Tibial artery (tissue), 4 donors: ENCODE measurements at regions not wholly inside any gene's neighbourhood (a gene's known extent, or its start where the extent isn't known, plus 50 kb on each side); places are given as distances from the start of the nearest gene placed in this dataset.

Experiments used
- DNase-seq, 2 donors: peaks; one replicate each; pipeline ENCODE4 v3.0.0-alpha.2; 2019
- H3K27ac ChIP-seq, 2 donors: fragments of 200-600 bp; sonication (generic) in 1 of 2; 1 replicate in 1 of 2; 2 replicates in 1 of 2; pipeline ENCODE4 v1.5.1; 2018 to 2019; ENCODE audit warnings: mild to moderate bottlenecking in 1 of 2
- H3K27me3 ChIP-seq, 2 donors: fragments of 200-600 bp; sonication (generic) in 1 of 2; one replicate each; pipeline versions ENCODE4 v1.5.1 to v1.6.0; 2016 to 2019
- H3K36me3 ChIP-seq, 3 donors: fragments of 200-600 bp; sonication (generic) in 2 of 3; one replicate each; pipeline ENCODE4 v1.5.1; 2016 to 2019; ENCODE audit warnings: mild to moderate bottlenecking in 2 of 3
- H3K4me1 ChIP-seq, 4 donors: fragments of 200-600 bp; sonication (generic) in 2 of 4; 1 replicate in 3 of 4; 2 replicates in 1 of 4; pipeline ENCODE4 v1.5.1; 2016 to 2019
- H3K4me3 ChIP-seq, 2 donors: fragments of 200-600 bp; sonication (generic) in 1 of 2; 1 replicate in 1 of 2; 2 replicates in 1 of 2; pipeline ENCODE4 v1.5.1; 2018 to 2019; ENCODE audit warnings: mild to moderate bottlenecking in 2 of 2
- H3K9me3 ChIP-seq, 3 donors: fragments of 200-600 bp; sonication (generic) in 1 of 3; one replicate each; pipeline ENCODE4 v1.5.1; 2016 to 2019
- intact Hi-C: fragments of 100-400 bp; cut with DNase I; formaldehyde crosslinking; loops from one replicate; pipeline ENCODE4 v1.15.0; 2023; ENCODE audit warnings: low total_unique reads
- TF ChIP-seq, protein P1 (sequence below), 2 experiments: fragments of 200-600 bp in 1 of 2; fragments of 450-650 bp in 1 of 2; IDR thresholded peaks; one replicate each; pipeline ENCODE4 v1.5.1; 2017 to 2019; ENCODE audit warnings: antibody characterized with exemption in 2 of 2, mild to moderate bottlenecking in 1 of 2, moderate library complexity in 1 of 2

DNA sequence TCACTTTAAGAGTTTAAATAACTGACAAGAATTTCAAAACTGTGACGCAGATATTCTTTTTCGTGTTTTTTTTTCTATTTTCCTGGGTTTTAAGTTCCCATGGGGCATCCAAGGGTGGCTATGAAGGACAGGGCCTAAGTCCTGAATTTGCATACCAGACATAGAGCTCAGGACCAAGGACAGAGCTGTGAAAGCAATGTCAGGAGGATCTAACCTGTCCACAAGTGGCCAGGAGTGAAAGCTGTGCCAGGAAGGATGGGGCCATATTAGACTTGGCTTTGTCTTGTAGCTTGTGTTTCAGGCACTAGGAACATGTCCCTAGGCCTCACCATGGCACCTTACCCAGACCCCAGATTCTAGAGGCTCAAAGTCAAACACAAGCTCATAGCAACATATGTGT is 289.4 kb upstream of the MIR17HG start:
- H3K27me3 ChIP-seq = no peaks in the 10 kb centered on the region
- TF ChIP-seq, protein P1, sequence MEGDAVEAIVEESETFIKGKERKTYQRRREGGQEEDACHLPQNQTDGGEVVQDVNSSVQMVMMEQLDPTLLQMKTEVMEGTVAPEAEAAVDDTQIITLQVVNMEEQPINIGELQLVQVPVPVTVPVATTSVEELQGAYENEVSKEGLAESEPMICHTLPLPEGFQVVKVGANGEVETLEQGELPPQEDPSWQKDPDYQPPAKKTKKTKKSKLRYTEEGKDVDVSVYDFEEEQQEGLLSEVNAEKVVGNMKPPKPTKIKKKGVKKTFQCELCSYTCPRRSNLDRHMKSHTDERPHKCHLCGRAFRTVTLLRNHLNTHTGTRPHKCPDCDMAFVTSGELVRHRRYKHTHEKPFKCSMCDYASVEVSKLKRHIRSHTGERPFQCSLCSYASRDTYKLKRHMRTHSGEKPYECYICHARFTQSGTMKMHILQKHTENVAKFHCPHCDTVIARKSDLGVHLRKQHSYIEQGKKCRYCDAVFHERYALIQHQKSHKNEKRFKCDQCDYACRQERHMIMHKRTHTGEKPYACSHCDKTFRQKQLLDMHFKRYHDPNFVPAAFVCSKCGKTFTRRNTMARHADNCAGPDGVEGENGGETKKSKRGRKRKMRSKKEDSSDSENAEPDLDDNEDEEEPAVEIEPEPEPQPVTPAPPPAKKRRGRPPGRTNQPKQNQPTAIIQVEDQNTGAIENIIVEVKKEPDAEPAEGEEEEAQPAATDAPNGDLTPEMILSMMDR (IDR thresholded peaks at IDR 0.05) = no peak
- H3K36me3 ChIP-seq = no peaks in the 10 kb centered on the region
- peaks cover 0 to 5% (median 0%) of the 10 kb centered on the region in 3 donors for H3K9me3 ChIP-seq
- DNase-seq = no peak
- H3K27ac ChIP-seq = no peak overlapping the region
- H3K4me3 ChIP-seq = no peak overlapping the region
- no peaks in the 10 kb centered on the region for H3K4me1 ChIP-seq
- intact Hi-C loops = no loop called here

DNA sequence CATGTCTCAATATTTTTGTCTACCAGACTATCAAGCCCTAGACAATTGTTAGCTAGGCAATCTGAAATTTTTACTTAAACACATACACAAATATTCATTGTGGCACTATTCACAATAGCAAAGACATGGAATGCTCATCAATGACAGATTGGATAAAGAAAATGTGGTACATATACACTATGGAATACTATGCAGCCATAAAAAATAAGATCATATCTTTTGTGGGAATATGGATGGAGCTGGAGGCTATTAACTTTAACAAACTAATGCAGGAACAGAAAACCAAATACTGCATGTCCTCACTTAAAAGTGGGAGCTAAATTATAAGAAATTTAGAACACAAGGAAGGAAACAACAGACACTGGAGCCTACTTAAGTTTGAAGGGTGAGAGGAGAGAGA is 288.6 kb upstream of the MIR17HG start:
- TF ChIP-seq, protein P1 (IDR thresholded peaks at IDR 0.05) = no peak
- H3K27me3 ChIP-seq = no peaks in the 10 kb centered on the region
- no peak overlapping the region for H3K4me3 ChIP-seq
- no peaks in the 10 kb centered on the region for H3K4me1 ChIP-seq
- peaks cover 0 to 5% (median 0%) of the 10 kb centered on the region in 3 donors for H3K9me3 ChIP-seq
- intact Hi-C loops = no loop called here
- H3K27ac ChIP-seq = no peak overlapping the region
- DNase-seq = no peak
- H3K36me3 ChIP-seq = no peaks in the 10 kb centered on the region

DNA sequence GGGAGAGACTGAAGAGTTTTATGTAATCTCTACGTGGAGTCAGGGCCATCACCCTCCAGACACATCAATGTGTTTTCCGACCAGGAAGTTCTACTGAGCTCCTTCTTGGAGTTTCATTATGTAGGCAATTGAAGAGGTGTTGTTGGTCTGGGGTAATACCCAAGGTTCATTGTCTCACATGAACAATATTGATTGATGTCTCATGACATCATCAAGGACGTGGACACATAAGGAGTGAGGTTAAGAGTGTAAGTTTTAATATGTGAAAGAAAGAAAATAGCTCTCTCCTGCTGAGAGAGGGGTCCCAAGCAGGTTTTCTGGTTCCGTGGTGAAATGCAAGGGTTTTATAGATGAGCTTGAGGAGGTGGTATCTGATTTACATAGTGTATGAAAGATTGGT is 280.7 kb upstream of the MIR17HG start:
- TF ChIP-seq, protein P1 (IDR thresholded peaks at IDR 0.05) = no peak
- no peaks in the 10 kb centered on the region for H3K9me3 ChIP-seq
- intact Hi-C loops = no loop called here

GRCh38 chr13:91072486-91072885 is 275.0 kb upstream of the MIR17HG start:
- intact Hi-C loops = no loop called here
- Histone ChIP-seq H3K36me3 (no peaks in the 10 kb centered on the region), H3K27me3 (no peaks in the 10 kb centered on the region), H3K27ac (no peak overlapping the region), H3K4me3 (no peak overlapping the region), H3K9me3 (no peaks in the 10 kb centered on the region), H3K4me1 (no peaks in the 10 kb centered on the region)
- TF ChIP-seq, protein P1 (IDR thresholded peaks at IDR 0.05) = no peak
- DNase-seq = no peak

More for the DNA sequence above, 280.7 kb upstream of the MIR17HG start:
- Histone ChIP-seq H3K27me3 (no peaks in the 10 kb centered on the region), H3K4me1 (no peaks in the 10 kb centered on the region), H3K4me3 (no peak overlapping the region), H3K36me3 (no peaks in the 10 kb centered on the region), H3K27ac (no peak overlapping the region)
- no peak for DNase-seq

DNA sequence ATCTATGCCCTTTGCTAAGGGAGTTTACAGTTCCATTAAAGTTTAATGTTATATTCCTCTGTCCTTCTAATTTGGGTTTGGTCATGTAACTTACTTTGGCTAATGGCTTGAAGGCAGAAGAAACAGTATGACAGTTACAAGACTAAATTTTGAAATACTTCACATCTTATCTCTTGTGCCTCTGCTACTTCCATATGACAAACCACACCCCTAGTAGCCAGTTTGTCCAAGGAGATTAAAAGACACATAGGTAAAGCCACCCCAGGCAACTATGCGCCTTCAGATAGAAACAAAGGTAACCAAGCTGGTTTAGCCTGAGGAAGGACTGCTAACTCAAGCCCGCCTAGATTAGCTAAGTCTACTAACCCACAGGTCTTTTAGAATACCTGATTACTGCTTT is 273.4 kb upstream of the MIR17HG start:
- intact Hi-C loops = no loop called here
- H3K27ac ChIP-seq = no peak overlapping the region
- H3K9me3 ChIP-seq = no peaks in the 10 kb centered on the region
- TF ChIP-seq, protein P1 (IDR thresholded peaks at IDR 0.05) = no peak
- DNase-seq = no peak
- no peaks in the 10 kb centered on the region for H3K27me3 ChIP-seq
- no peaks in the 10 kb centered on the region for H3K4me1 ChIP-seq
- H3K36me3 ChIP-seq = no peaks in the 10 kb centered on the region
- no peak overlapping the region for H3K4me3 ChIP-seq

GRCh38 chr13:91076830-91077229 is 270.7 kb upstream of the MIR17HG start:
- Histone ChIP-seq H3K36me3 (no peaks in the 10 kb centered on the region), H3K27me3 (no peaks in the 10 kb centered on the region), H3K4me3 (no peak overlapping the region), H3K9me3 (no peaks in the 10 kb centered on the region), H3K4me1 (no peaks in the 10 kb centered on the region), H3K27ac (no peak overlapping the region)
- intact Hi-C loops = no loop called here
- no peak for DNase-seq
- TF ChIP-seq, protein P1 (IDR thresholded peaks at IDR 0.05) = no peak
